ENCODE measurements at regions not wholly inside any gene's neighbourhood (a gene's known extent, or its start where the extent isn't known, plus 50 kb on each side); places are given as distances from the start of the nearest gene placed in this dataset.
"Not testable (repeated sequence)": the region's sequence is repeated elsewhere in the genome, so short reads cannot be mapped to it uniquely, and the experiment has no call there.

DNA sequence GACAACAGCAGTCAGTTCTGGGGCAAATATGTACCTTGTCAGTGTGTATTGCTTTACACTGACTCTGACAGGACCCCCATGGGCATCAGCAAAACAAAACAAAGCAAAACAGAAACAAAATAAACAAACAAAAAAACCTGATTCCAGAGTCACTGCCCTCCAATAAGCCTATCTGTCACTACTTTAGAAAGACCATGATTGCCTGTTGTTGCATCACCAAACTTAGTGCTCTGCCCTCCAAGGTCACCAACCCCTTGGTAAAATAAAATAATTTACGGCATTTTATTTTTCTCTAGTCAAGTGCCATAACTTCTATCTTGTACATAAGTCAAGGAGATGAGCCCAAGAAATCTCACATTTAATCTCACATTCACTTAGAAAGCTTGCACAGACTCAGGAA is 120.9 kb upstream of the ADAMTS3 start:
- CTCF ChIA-PET = no interaction called here

DNA sequence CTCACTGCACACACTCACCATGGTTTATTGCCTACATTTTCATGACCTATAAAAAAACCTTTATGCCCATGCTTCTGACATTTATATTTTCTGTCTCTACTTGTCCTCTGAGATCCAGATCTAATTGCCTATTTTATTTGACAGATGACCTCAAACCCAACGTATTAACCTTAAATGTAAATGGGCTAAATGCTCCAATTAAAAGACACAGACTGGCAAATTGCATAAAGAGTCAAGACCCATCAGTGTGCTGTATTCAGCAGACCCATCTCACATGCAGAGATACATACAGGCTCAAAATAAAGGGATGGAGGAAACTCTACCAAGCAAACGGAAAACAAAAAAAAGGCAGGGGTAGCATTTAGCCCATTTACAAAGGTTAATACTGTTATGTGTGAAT is 117.4 kb upstream of the ADAMTS3 start:
- DNase-seq (ENCODE audit: extremely low spot score); POLR2A ChIA-PET; CTCF ChIA-PET: not testable (repeated sequence)

More for the DNA sequence above, 120.9 kb upstream of the ADAMTS3 start:
- TF ChIP-seq LEF1 (IDR thresholded peaks at IDR 0.05; ENCODE audit: borderline replicate concordance) (no peak), SP1 (IDR thresholded peaks at IDR 0.05) (no peak), L3MBTL2 (conservative IDR thresholded peaks at IDR 0.05) (no peak), BHLHE40 (IDR thresholded peaks at IDR 0.05; ENCODE audit: borderline replicate concordance) (no peak)
- POLR2A ChIA-PET = no interaction called here
- no peak for DNase-seq (ENCODE audit: extremely low spot score)

DNA sequence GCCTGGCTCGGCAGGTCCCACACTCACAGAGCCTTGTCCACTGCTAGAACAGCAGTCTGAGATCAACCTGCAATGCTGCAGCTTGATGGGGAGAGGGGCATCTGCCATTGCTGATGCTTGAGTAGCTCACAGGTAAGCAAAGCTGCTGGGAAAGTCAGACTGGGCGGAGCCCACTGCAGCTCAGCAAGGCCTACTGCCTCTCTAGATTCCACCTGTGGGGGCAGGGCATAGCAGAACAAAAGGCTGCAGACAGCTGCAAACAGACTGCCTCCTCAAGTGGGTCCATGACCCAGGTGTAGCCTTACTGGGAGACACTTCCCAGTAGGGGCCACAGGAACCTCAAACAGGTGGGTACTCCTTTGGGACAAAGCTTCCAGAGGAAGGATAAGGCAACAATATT is 110.6 kb upstream of the ADAMTS3 start:
- POLR2A ChIA-PET = no interaction called here

DNA sequence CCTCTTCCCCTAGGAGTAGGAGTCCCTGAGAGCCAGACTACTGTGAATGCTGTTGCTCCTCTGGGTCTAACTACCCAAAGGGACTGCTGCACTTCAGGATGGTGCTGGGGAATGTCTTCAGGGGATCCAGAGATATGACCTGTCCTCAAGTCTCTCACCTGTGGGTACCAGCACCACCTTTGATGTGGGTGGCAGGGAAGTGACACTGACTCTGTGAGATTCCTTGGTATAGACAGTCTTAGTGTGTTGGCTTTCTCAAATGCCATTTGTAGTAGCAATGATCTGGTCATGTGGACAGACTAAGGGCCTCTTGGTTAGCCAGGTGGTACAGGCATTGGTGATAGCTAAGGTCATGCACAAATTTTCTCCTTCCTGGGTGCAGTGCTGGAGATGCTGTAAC is 108.9 kb upstream of the ADAMTS3 start:
- ChIA-PET CTCF (no interaction called here), POLR2A (no interaction called here)

More for the DNA sequence above, 110.6 kb upstream of the ADAMTS3 start:
- CTCF ChIA-PET = no interaction called here
- TF ChIP-seq BHLHE40 (IDR thresholded peaks at IDR 0.05; ENCODE audit: borderline replicate concordance) (no peak), SUZ12 (IDR thresholded peaks at IDR 0.05) (no peak), FOXA1 (IDR thresholded peaks at IDR 0.05) (no peak), NFRKB (IDR thresholded peaks at IDR 0.05) (no peak), HDGF (IDR thresholded peaks at IDR 0.05; ENCODE audit: borderline replicate concordance) (no peak), ZNF384 (IDR thresholded peaks at IDR 0.05) (no peak), TARDBP (IDR thresholded peaks at IDR 0.05) (no peak), ARNT (IDR thresholded peaks at IDR 0.05) (no peak), SP1 (IDR thresholded peaks at IDR 0.05) (no peak), LEF1 (IDR thresholded peaks at IDR 0.05; ENCODE audit: borderline replicate concordance) (no peak), ELF4 (IDR thresholded peaks at IDR 0.05) (no peak), FOXM1 (IDR thresholded peaks at IDR 0.05; ENCODE audit: borderline replicate concordance) (no peak), FOXK2 (IDR thresholded peaks at IDR 0.05) (no peak), L3MBTL2 (conservative IDR thresholded peaks at IDR 0.05) (no peak), CTBP1 (IDR thresholded peaks at IDR 0.05; ENCODE audit: borderline replicate concordance) (no peak)
- TF ChIP-seq, protein P1, sequence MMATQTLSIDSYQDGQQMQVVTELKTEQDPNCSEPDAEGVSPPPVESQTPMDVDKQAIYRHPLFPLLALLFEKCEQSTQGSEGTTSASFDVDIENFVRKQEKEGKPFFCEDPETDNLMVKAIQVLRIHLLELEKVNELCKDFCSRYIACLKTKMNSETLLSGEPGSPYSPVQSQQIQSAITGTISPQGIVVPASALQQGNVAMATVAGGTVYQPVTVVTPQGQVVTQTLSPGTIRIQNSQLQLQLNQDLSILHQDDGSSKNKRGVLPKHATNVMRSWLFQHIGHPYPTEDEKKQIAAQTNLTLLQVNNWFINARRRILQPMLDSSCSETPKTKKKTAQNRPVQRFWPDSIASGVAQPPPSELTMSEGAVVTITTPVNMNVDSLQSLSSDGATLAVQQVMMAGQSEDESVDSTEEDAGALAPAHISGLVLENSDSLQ (IDR thresholded peaks at IDR 0.05) = no peak
- DNase-seq (ENCODE audit: extremely low spot score) = no peak

GRCh38 chr4:72677265-72677664 is 108.2 kb upstream of the ADAMTS3 start:
- no peak for DNase-seq (ENCODE audit: extremely low spot score)
- ChIA-PET POLR2A (no interaction called here), CTCF (no interaction called here)
- no peak for TF ChIP-seq ELF4 (IDR thresholded peaks at IDR 0.05)
- TF ChIP-seq FOXK2 (IDR thresholded peaks at IDR 0.05) = no peak
- TF ChIP-seq FOXM1 (IDR thresholded peaks at IDR 0.05; ENCODE audit: borderline replicate concordance) = no peak
- no peak for TF ChIP-seq L3MBTL2 (conservative IDR thresholded peaks at IDR 0.05)
- no peak for TF ChIP-seq BHLHE40 (IDR thresholded peaks at IDR 0.05; ENCODE audit: borderline replicate concordance)
- TF ChIP-seq HDGF (IDR thresholded peaks at IDR 0.05; ENCODE audit: borderline replicate concordance) = no peak

More for the DNA sequence above, 108.9 kb upstream of the ADAMTS3 start:
- no peak for DNase-seq (ENCODE audit: extremely low spot score)
- TF ChIP-seq HDGF (IDR thresholded peaks at IDR 0.05; ENCODE audit: borderline replicate concordance) = no peak
- no peak for TF ChIP-seq FOXA1 (IDR thresholded peaks at IDR 0.05)
- no peak for TF ChIP-seq L3MBTL2 (conservative IDR thresholded peaks at IDR 0.05)
- TF ChIP-seq CTBP1 (IDR thresholded peaks at IDR 0.05; ENCODE audit: borderline replicate concordance) = no peak
- no peak for TF ChIP-seq NFRKB (IDR thresholded peaks at IDR 0.05)

DNA sequence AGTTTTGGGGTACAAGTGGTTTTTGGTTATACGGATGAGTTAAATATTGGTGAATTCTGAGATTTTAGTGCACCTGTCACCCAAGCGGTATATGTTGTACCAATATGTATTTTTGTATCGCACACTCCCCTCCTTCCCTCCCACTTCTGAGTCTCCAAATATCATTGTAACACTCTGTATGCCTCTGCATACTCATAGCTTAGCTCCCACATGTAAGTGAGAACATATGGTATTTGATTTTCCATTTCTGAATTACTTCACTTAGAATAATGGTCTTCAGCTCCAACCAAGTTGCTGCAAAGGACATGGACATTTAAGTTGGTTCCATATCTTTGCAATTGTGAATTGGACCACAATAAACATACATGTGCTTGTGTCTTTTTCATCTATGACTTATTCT is 103.0 kb upstream of the ADAMTS3 start:
- ChIA-PET POLR2A (no interaction called here), CTCF (no interaction called here)
- no peak for DNase-seq (ENCODE audit: extremely low spot score)
- TF ChIP-seq ARNT (IDR thresholded peaks at IDR 0.05) (no peak), ZNF384 (IDR thresholded peaks at IDR 0.05) (no peak), FOXA1 (IDR thresholded peaks at IDR 0.05) (no peak), SP1 (IDR thresholded peaks at IDR 0.05) (no peak), LEF1 (IDR thresholded peaks at IDR 0.05; ENCODE audit: borderline replicate concordance) (no peak), HDGF (IDR thresholded peaks at IDR 0.05; ENCODE audit: borderline replicate concordance) (no peak), TARDBP (IDR thresholded peaks at IDR 0.05) (no peak)
- TF ChIP-seq, protein P1 (IDR thresholded peaks at IDR 0.05) = no peak

- TF ChIP-seq L3MBTL2 (conservative IDR thresholded peaks at IDR 0.05) (no peak), SUZ12 (IDR thresholded peaks at IDR 0.05) (no peak), BHLHE40 (IDR thresholded peaks at IDR 0.05; ENCODE audit: borderline replicate concordance) (no peak), FOXM1 (IDR thresholded peaks at IDR 0.05; ENCODE audit: borderline replicate concordance) (no peak), LEF1 (IDR thresholded peaks at IDR 0.05; ENCODE audit: borderline replicate concordance) (no peak), NFRKB (IDR thresholded peaks at IDR 0.05) (no peak), TARDBP (IDR thresholded peaks at IDR 0.05) (no peak), FOXA1 (IDR thresholded peaks at IDR 0.05) (no peak), FOXK2 (IDR thresholded peaks at IDR 0.05) (no peak)
- TF ChIP-seq, protein P1 (IDR thresholded peaks at IDR 0.05) = no peak
- POLR2A ChIA-PET = no interaction called here
- DNase-seq (ENCODE audit: extremely low spot score) = no peak
- CTCF ChIA-PET = no interaction called here
Measured at GRCh38 chr4:72670521-72670920, 101.5 kb upstream of the ADAMTS3 start.
